Mesenchymal stem cell (in vitro differentiated cells and primary cell): ENCODE measurements at regions not wholly inside any gene's neighbourhood (a gene's known extent, or its start where the extent isn't known, plus 50 kb on each side); places are given as distances from the start of the nearest gene placed in this dataset.

Experiments
- DNase-seq: peaks from one replicate; pipeline ENCODE4 v3.0.0-alpha.2; 2013
- H2AFZ ChIP-seq: one replicate; pipeline ENCODE4 v1.6.1; 2013; ENCODE audit warnings: low read depth, mild to moderate bottlenecking, control low read depth, inconsistent platforms, low read length, moderate library complexity
- H2AK5ac ChIP-seq: 2 replicates; pipeline ENCODE4 v1.6.1; 2013; ENCODE audit warnings: low read length, moderate library complexity, mild to moderate bottlenecking, inconsistent platforms; ENCODE audit not compliant: severe bottlenecking
- H2BK120ac ChIP-seq: one replicate; pipeline ENCODE4 v1.6.1; 2013; ENCODE audit warnings: low read depth, mild to moderate bottlenecking, inconsistent platforms, low read length, moderate library complexity
- H2BK12ac ChIP-seq, 2 experiments: one replicate each; pipeline ENCODE4 v1.6.1; 2013; ENCODE audit warnings: inconsistent platforms in 2 of 2, low read length in 2 of 2, mild to moderate bottlenecking in 2 of 2, moderate library complexity in 2 of 2, control low read depth in 1 of 2
- H2BK15ac ChIP-seq: one replicate; pipeline ENCODE4 v1.6.1; 2013; ENCODE audit warnings: mild to moderate bottlenecking, low read depth, inconsistent platforms; ENCODE audit not compliant: poor library complexity, severe bottlenecking
- H2BK5ac ChIP-seq: 2 replicates; pipeline ENCODE4 v1.6.1; 2013; ENCODE audit warnings: low read depth, mild to moderate bottlenecking, low read length, control low read depth, inconsistent platforms; ENCODE audit not compliant: poor library complexity, severe bottlenecking
- H3K14ac ChIP-seq, 2 experiments: one replicate each; pipeline ENCODE4 v1.6.1; 2013; ENCODE audit warnings: inconsistent platforms in 2 of 2, low read length in 2 of 2, control low read depth in 1 of 2, mild to moderate bottlenecking in 1 of 2, moderate library complexity in 1 of 2
- H3K18ac ChIP-seq, 2 experiments: one replicate each; pipeline ENCODE4 v1.6.1; 2013; ENCODE audit warnings: inconsistent platforms in 2 of 2, low read length in 2 of 2, control low read depth in 1 of 2, low read depth in 1 of 2, mild to moderate bottlenecking in 1 of 2
- H3K23ac ChIP-seq, 2 experiments: one replicate each; pipeline ENCODE4 v1.6.1; 2013; ENCODE audit warnings: inconsistent platforms in 2 of 2, low read length in 2 of 2, mild to moderate bottlenecking in 2 of 2, moderate library complexity in 2 of 2, control low read depth in 1 of 2
- H3K27ac ChIP-seq: 2 replicates; pipeline ENCODE4 v1.5.1; 2013; ENCODE audit warnings: mild to moderate bottlenecking, moderate library complexity, low read length, control low read depth, inconsistent platforms; ENCODE audit not compliant: poor library complexity, severe bottlenecking
- H3K27me3 ChIP-seq, 2 experiments: 2 replicates each; pipeline versions ENCODE4 v1.6.1 to v1.7.0; 2013; ENCODE audit warnings: low read length in 2 of 2, mild to moderate bottlenecking in 2 of 2, moderate library complexity in 2 of 2, control low read depth in 1 of 2, inconsistent platforms in 1 of 2; ENCODE audit not compliant: control insufficient read depth in 1 of 2, insufficient read depth in 1 of 2
- H3K36me3 ChIP-seq, 2 experiments: 2 replicates each; pipeline versions ENCODE4 v1.6.1 to v1.7.0; 2013; ENCODE audit warnings: low read length in 2 of 2, control low read depth in 1 of 2, inconsistent platforms in 1 of 2, low read depth in 1 of 2, mild to moderate bottlenecking in 1 of 2; ENCODE audit not compliant: insufficient read depth in 2 of 2, control insufficient read depth in 1 of 2
- H3K4ac ChIP-seq, 2 experiments: one replicate each; pipeline ENCODE4 v1.6.1; 2013; ENCODE audit warnings: inconsistent platforms in 2 of 2, low read length in 2 of 2, mild to moderate bottlenecking in 2 of 2, moderate library complexity in 2 of 2, control low read depth in 1 of 2, low read depth in 1 of 2
- H3K4me1 ChIP-seq: 2 replicates; pipeline ENCODE4 v1.6.1; 2013; ENCODE audit warnings: low read depth, low read length, control low read depth; ENCODE audit not compliant: control insufficient read depth, insufficient read depth
- H3K4me2 ChIP-seq: 2 replicates; pipeline ENCODE4 v1.6.1; 2013; ENCODE audit warnings: low read length, mild to moderate bottlenecking, inconsistent platforms; ENCODE audit not compliant: poor library complexity, severe bottlenecking
- H3K4me3 ChIP-seq, 2 experiments: 2 replicates each; pipeline versions ENCODE4 v1.5.1 to v1.7.0; 2013; ENCODE audit warnings: low read length in 2 of 2, mild to moderate bottlenecking in 2 of 2, control low read depth in 1 of 2, low read depth in 1 of 2; ENCODE audit not compliant: insufficient read depth in 1 of 2
- H3K79me1 ChIP-seq: replicated peaks from 2 replicates; pipeline ENCODE4 v1.6.1; 2013; ENCODE audit warnings: mild to moderate bottlenecking, control low read depth, low read length, inconsistent platforms; ENCODE audit not compliant: poor library complexity, severe bottlenecking
- H3K9ac ChIP-seq: 2 replicates; pipeline ENCODE4 v1.7.0; 2013; ENCODE audit warnings: mild to moderate bottlenecking, low read length, moderate library complexity
- H3K9me3 ChIP-seq: 2 replicates; pipeline ENCODE4 v1.7.0; 2013; ENCODE audit warnings: mild to moderate bottlenecking, low read length; ENCODE audit not compliant: control insufficient read depth
- H4K8ac ChIP-seq: one replicate; pipeline ENCODE4 v1.6.1; 2013; ENCODE audit warnings: inconsistent platforms, mild to moderate bottlenecking, low read length, moderate library complexity
- H4K91ac ChIP-seq: one replicate; pipeline ENCODE4 v1.6.1; 2013; ENCODE audit warnings: mild to moderate bottlenecking, low read length, inconsistent platforms
- WGBS: methylation state at CpG from one replicate; pipeline ENCODE4 v1.1.7; 2013; ENCODE audit warnings: mixed read lengths; 5-methylcytosine and 5-hydroxymethylcytosine counted together

GRCh38 chr2:11094021-11094810, 61.1 kb upstream of the SLC66A3 start:
- Histone ChIP-seq H3K18ac (no peak overlapping the region), H2BK12ac (no peak overlapping the region), H3K27ac (no peak overlapping the region)

DNA sequence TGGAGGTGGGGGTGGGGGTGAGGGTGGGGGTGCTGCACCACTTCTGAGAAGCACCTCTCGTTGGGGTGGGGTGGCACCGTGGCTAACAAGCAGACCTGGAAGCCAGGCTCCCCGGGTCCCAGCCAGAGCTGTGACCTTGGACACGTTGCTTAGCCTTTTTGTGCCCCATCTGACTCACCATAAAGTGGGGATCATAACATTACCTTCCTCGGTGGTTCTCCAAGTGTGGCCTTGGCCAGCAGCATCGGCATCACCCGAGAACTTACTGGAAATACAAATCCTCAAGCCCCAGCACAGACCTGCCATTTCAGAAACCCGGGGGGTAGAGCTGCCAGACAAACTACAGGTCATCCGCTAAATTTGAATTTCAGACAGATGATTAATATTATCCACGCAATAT, 58.7 kb upstream of the SLC66A3 start:
- no peak overlapping the region for H2BK120ac ChIP-seq

More at GRCh38 chr2:11094021-11094810, 61.1 kb upstream of the SLC66A3 start:
- Histone ChIP-seq H3K14ac (no peak overlapping the region), H3K9me3 (no peaks in the 10 kb centered on the region), H3K4me3 (no peak overlapping the region), H3K4ac (no peak overlapping the region), H2BK120ac (no peak overlapping the region), H3K27me3 (peaks cover 3 to 19% of the 10 kb centered on the region in 2 experiments), H3K36me3 (no peaks in the 10 kb centered on the region), H2BK15ac (no peak overlapping the region), H3K79me1 (no peaks in the 10 kb centered on the region), H3K9ac (no peak overlapping the region), H3K4me2 (no peak overlapping the region), H4K8ac (no peak overlapping the region), H3K4me1 (peaks cover 11% of the 10 kb centered on the region), H2AK5ac (no peak overlapping the region), H4K91ac (no peak overlapping the region), H2BK5ac (no peak overlapping the region), H3K23ac (no peak overlapping the region), H2AFZ (no peak overlapping the region)
- 83% methylated on average over 19 of the region's 19 CpGs for whole genome bisulfite sequencing
- DNase-seq, result no peak

DNA sequence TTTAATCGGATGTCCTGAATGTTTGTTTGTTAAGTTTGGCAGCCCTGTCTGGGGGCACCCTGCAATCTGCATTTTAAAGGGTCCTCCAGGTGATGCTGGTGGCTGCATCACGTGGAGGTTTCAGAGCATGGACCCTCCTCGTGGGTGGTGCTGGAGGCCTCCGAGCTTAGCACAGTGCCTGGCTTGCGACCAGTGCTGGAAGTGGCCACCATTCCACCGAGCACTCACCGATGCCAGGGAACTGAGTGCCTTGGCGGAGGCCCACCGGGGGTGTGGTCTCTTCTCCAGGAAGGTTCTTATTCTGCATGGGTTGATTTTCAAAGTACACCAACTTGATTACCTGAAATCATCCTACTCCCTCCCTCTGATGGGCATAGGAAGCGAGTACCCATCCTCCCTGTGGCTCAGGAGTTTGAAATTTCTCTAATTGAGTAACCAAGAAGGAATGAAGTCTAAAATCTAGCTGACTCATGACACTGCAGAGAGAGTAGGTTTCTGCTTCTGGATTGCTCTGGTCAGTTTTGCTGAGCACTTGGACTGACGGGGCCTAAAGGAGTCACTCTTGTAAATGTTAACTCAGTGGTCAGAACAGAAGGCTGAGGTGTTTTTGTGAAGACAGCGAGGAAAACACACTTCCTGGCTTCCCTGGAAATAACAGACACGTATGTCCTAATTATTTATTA, 58.1 kb upstream of the SLC66A3 start:
- WGBS, result 81% methylated on average over 11 of the region's 13 CpGs
- no peaks in the 10 kb centered on the region for H3K79me1 ChIP-seq
- no peak overlapping the region for H4K8ac ChIP-seq
- H3K4ac ChIP-seq, result peak overlapping the region in 1 of 2 experiments; percentile 57
- H3K4me3 ChIP-seq, result no peak overlapping the region
- H3K18ac ChIP-seq, result peak overlapping the region in 1 of 2 experiments; percentile 45
- DNase-seq, result peak; percentile 58
- no peak overlapping the region for H2BK5ac ChIP-seq
- peak overlapping the region; percentile 15 for H2BK120ac ChIP-seq
- no peak overlapping the region for H2BK15ac ChIP-seq
- H3K27ac ChIP-seq, result no peak overlapping the region
- no peak overlapping the region for H3K23ac ChIP-seq
- peak overlapping the region in 1 of 2 experiments; percentile 7 for H2BK12ac ChIP-seq
- H4K91ac ChIP-seq, result peak overlapping the region; percentile 87
- peak overlapping the region; percentile 10 for H2AFZ ChIP-seq
- H3K9me3 ChIP-seq, result no peaks in the 10 kb centered on the region
- no peak overlapping the region for H3K9ac ChIP-seq
- H3K14ac ChIP-seq, result no peak overlapping the region
- H3K4me1 ChIP-seq, result peaks cover 11% of the 10 kb centered on the region
- H2AK5ac ChIP-seq, result no peak overlapping the region
- peaks cover 3 to 41% of the 10 kb centered on the region in 2 experiments for H3K27me3 ChIP-seq
- no peaks in the 10 kb centered on the region for H3K36me3 ChIP-seq
- no peak overlapping the region for H3K4me2 ChIP-seq

More for the DNA sequence above, 58.7 kb upstream of the SLC66A3 start:
- no peak for DNase-seq
- Histone ChIP-seq H3K36me3 (no peaks in the 10 kb centered on the region), H4K91ac (no peak overlapping the region), H2BK5ac (no peak overlapping the region), H3K79me1 (no peaks in the 10 kb centered on the region), H3K27me3 (peaks cover 3 to 35% of the 10 kb centered on the region in 2 experiments), H2BK12ac (peak overlapping the region in 1 of 2 experiments; percentile 29), H4K8ac (no peak overlapping the region), H3K4me1 (peaks cover 11% of the 10 kb centered on the region), H3K14ac (no peak overlapping the region), H2AFZ (no peak overlapping the region), H3K23ac (no peak overlapping the region), H3K9ac (no peak overlapping the region), H2AK5ac (peak overlapping the region; percentile 67), H3K4ac (no peak overlapping the region), H3K27ac (no peak overlapping the region), H2BK15ac (no peak overlapping the region), H3K4me2 (no peak overlapping the region), H3K4me3 (no peak overlapping the region), H3K18ac (no peak overlapping the region), H3K9me3 (no peaks in the 10 kb centered on the region)
- WGBS, result 78% methylated on average over 8 of the region's 10 CpGs

GRCh38 chr2:11097854-11098387, 57.3 kb upstream of the SLC66A3 start:
- Histone ChIP-seq H3K9ac (no peak overlapping the region), H3K36me3 (no peaks in the 10 kb centered on the region), H4K8ac (no peak overlapping the region), H3K4me3 (no peak overlapping the region), H2BK15ac (no peak overlapping the region), H3K4me2 (no peak overlapping the region), H3K14ac (no peak overlapping the region), H3K27ac (no peak overlapping the region), H3K23ac (no peak overlapping the region), H2BK5ac (no peak overlapping the region), H2BK12ac (no peak overlapping the region), H2AK5ac (no peak overlapping the region), H3K9me3 (no peaks in the 10 kb centered on the region), H3K79me1 (no peaks in the 10 kb centered on the region), H4K91ac (no peak overlapping the region), H3K27me3 (peaks cover 3 to 49% of the 10 kb centered on the region in 2 experiments), H2AFZ (no peak overlapping the region), H3K18ac (no peak overlapping the region), H3K4ac (no peak overlapping the region), H3K4me1 (peaks cover 11% of the 10 kb centered on the region), H2BK120ac (no peak overlapping the region)
- WGBS, result 89% methylated on average over 12 of the region's 13 CpGs
- no peak for DNase-seq
